Ecto neural progenitor cell (in vitro differentiated cells): ENCODE measurements at regions not wholly inside any gene's neighbourhood (a gene's known extent, or its start where the extent isn't known, plus 50 kb on each side); places are given as distances from the start of the nearest gene placed in this dataset.

Experiments
- DNase-seq: peaks from one replicate; pipeline ENCODE4 v3.0.0-alpha.2; 2018; ENCODE audit warnings: low spot score

- DNase-seq, result no peak
Measured at GRCh38 chr11:29781268-29781667, 235.6 kb downstream of the KCNA4 start.

GRCh38 chr11:29780756-29781155 is 236.1 kb downstream of the KCNA4 start:
- no peak for DNase-seq

GRCh38 chr11:29773656-29774264 is 243.1 kb downstream of the KCNA4 start:
- no peak for DNase-seq

DNA sequence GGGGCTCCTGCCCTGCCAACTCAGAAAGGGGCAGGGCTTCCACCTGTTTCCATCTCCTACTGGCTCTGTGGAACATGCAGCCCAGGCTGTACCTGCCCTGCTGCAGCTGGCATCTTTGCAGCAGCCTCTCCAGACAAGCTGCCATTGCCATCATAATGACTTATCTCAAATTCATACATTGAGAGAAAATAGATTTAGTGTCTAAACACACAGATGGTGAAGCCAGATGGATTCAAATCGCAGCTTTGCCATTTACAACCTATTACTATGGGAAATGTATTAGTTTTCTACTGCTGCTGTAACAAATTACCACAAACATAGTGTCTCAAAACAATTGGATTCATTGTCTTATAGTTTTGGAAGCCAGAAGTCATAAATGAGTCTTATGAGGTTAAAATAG is 260.0 kb downstream of the KCNA4 start:
- no peak for DNase-seq

- no peak for DNase-seq
Measured at GRCh38 chr11:29755474-29755873, 261.4 kb downstream of the KCNA4 start.

GRCh38 chr11:29751618-29752017 is 265.2 kb downstream of the KCNA4 start:
- no peak for DNase-seq

GRCh38 chr11:29750392-29750791 is 266.4 kb downstream of the KCNA4 start:
- no peak for DNase-seq

GRCh38 chr11:29734287-29734686 is 282.5 kb downstream of the KCNA4 start:
- DNase-seq, result no peak

DNA sequence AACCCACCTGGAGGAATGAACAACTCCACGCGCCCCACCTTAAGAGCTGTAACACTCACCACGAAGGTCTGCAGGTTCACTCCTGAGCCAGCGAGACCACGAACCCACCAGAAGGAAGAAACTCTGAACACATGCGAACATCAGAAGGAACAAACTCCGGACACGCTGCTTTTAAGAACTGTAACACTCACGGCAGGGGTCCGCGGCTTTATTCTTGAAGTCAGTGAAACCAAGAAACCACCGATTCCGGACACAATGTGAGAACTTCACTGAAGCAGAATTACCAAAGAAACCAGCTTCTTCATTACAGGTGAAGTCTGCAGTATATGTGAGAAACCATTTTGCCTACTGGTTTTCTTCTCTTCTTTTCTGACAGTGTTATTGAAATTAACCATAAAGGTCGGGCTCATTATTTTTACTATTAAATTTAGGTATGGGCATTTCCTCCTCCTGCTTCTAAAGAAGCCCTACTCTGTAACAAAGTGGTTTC is 303.0 kb downstream of the KCNA4 start:
- no peak for DNase-seq

- DNase-seq, result no peak
Measured at GRCh38 chr11:29712616-29713015, 304.2 kb downstream of the KCNA4 start.

- DNase-seq, result no peak
Measured at GRCh38 chr11:29707924-29708323, 308.9 kb downstream of the KCNA4 start.

GRCh38 chr11:29685361-29685760 is 331.5 kb downstream of the KCNA4 start:
- no peak for DNase-seq

DNA sequence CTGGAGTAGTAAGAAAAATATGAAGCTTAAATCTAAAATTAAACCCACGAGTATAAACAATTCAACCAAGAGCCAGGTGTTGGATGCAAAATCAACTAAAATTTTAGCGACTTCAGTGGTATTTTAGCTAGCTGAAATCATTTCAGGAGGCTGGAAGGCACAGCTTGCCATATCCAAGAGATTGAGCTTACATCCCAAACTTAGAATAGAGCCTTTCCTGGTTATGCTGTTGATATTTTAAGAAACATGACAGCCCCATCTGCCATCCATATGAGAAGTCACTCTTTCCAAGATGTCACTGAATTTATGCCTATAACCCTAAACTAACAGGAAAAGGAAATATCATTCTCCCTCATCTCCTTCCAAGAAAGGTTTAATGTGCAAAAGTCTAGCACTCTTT is 334.0 kb downstream of the KCNA4 start:
- no peak for DNase-seq

- DNase-seq, result no peak
Measured at GRCh38 chr11:29679996-29680395, 336.8 kb downstream of the KCNA4 start.

DNA sequence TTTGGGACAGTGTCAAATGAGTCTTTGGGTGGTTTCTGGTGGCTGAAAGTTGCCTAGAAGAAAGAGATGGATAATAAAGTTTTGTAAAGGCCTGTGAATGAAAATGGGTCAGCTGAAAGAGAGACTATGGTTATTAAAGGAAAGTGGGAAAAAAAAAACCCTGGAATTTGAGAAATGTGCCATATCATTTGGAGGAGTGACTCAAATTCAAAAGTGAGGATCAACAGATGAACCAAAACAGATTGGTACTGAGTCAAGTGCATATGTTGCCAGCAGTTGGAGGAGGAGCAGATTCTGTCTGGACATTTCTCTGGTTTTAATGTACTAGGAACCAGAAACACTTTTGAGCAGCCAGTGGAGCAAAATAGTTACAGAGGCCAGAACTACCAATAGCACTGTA is 339.8 kb downstream of the KCNA4 start:
- DNase-seq, result no peak

- DNase-seq, result no peak
Measured at GRCh38 chr11:29669310-29669709, 347.5 kb downstream of the KCNA4 start.

DNA sequence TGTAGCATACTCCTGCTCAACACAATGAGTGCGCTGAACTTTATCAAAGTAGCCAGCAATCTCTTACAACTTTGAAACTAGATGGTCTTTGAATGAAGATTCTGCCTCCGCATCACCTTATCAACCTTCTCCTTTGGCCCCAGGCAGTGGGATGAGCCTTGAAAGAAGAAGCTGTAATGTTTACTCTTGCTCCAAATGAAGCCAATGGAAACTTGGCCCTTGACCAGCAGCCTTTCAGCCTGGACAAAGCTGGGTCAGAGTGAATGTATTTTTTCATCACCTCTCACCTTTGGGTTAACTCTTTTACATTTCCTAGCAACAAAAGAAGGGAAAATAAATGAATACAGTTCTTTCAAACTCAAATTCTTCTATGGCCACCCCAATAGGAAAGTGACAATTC is 359.1 kb downstream of the KCNA4 start:
- DNase-seq, result no peak

GRCh38 chr11:29656597-29656996 is 360.2 kb downstream of the KCNA4 start:
- DNase-seq, result no peak

DNA sequence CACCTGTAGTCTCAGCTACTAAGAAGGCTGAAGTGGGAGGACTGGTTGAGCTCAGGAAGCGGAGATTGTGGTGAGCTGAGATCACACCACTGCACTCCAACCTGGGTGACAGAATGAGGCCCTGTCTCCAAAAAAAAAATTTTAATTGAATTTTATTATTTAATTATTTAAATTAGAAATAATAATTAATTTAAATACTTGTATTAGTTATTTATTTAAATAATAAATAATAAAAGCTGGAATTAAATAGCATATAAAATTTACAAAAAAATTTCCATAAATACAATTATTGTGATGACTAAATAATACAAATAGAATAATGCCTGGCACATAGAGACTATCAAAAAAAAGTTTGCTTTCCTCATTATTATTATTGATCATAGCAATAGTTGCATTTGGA is 371.5 kb downstream of the KCNA4 start:
- no peak for DNase-seq

DNA sequence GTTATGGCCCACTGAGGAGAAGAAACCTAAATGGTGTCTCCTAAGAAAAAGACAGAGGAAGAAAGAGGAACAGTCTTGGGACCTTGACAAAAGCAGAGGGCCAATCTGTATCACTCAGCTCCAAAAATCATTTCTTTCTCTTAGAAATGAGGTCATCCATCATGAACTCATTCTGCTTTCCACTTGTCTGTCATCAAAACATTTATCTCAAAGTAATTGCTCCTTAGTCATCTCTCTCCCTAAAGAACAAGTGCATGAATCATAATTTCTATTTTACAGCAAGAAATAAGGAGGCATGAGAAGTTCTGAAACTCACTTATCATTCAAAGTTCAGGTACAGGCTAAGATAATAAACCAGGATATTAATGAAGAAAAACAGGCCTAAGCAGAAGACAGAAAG is 375.6 kb downstream of the KCNA4 start:
- DNase-seq, result no peak

DNA sequence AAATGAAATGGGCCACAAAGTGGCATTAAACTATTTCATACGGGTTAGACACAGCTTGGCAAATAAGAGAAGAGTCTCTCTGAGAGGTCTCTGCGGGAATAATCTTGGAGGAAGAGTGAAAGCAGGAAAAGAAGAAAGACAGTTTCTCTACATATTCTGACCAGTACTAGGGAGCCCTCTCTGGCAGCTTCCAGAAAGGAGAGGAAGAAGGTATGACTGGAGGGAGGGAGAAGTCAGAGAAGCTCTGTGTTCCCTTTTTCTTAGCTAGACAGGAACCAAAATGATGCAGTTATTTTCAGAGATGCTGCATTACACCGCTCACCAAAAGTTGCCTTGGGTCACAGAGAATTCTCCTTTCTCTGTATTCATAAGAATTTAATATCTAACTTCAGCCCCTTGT is 382.1 kb downstream of the KCNA4 start:
- DNase-seq, result no peak

- DNase-seq, result no peak
Measured at GRCh38 chr11:29634244-29634643, 382.6 kb downstream of the KCNA4 start.

DNA sequence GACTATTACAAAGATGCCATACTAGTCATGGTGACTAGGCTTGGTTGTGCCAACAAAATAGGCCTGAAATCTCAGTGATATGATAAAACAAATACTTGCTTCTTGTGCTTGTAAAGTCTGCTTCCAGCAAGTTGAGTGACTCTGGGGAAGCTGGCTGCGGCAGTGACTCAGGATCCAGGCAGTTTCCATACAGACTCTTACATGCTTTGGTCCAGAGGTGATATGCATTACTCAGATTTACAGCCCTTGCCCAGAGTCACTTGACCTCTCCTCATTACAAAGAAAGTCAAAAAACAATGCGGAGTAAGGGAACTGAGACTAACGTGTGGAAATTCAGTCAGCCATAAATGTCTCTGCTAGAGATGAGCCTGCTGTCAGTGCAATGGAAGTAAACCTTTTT is 387.5 kb downstream of the KCNA4 start:
- no peak for DNase-seq

- DNase-seq, result no peak
Measured at GRCh38 chr11:29628609-29629008, 388.2 kb downstream of the KCNA4 start.

DNA sequence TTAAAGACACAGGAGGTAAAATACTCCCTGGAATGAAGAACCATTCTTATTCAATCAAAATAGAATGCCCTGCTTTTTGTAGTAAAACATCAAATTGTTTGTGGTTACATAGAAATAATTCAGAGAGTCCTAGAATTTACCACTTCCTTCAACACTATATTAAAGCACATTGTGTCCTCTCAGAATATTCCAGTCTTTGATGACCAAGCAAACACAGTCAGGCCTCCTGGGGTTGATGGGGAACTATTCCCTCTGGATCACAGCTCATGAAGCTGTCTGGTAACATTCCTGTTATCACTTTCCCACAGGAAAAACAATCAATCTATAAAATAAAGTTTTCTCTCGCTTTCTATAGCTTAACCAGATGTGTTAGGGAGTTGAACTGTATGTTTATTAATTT is 389.3 kb downstream of the KCNA4 start:
- no peak for DNase-seq
